ENCODE measurements at regions not wholly inside any gene's neighbourhood (a gene's known extent, or its start where the extent isn't known, plus 50 kb on each side); places are given as distances from the start of the nearest gene placed in this dataset.

DNA sequence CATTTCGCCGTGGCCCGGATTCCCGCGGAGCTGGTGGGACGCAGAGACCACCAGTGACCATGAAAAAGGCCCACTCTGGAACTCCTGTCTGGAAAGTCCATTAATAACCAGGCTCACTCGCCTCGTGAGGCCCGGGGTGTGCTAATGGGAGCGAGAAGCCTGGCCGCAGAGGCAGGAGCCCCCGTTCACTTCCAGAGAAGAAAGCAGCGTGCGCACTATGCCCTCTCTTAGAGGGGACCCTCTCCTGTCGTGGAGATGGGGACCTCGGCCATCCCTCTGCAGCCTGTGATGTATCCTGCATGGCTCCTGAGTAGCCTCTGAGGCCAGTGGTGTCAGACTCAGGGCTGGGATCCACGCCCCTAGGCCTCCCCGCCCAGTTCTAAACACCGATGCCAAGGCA, 134.1 kb upstream of the VRK1 start (continued):
- TF ChIP-seq STAT1 (IDR thresholded peaks at IDR 0.05; ENCODE audit: unreplicated experiment), result no peak
- TF ChIP-seq, protein P1, sequence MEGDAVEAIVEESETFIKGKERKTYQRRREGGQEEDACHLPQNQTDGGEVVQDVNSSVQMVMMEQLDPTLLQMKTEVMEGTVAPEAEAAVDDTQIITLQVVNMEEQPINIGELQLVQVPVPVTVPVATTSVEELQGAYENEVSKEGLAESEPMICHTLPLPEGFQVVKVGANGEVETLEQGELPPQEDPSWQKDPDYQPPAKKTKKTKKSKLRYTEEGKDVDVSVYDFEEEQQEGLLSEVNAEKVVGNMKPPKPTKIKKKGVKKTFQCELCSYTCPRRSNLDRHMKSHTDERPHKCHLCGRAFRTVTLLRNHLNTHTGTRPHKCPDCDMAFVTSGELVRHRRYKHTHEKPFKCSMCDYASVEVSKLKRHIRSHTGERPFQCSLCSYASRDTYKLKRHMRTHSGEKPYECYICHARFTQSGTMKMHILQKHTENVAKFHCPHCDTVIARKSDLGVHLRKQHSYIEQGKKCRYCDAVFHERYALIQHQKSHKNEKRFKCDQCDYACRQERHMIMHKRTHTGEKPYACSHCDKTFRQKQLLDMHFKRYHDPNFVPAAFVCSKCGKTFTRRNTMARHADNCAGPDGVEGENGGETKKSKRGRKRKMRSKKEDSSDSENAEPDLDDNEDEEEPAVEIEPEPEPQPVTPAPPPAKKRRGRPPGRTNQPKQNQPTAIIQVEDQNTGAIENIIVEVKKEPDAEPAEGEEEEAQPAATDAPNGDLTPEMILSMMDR (conservative IDR thresholded peaks at IDR 0.05; ENCODE audit: low read depth in 2 of 2), result no peak
- TF ChIP-seq, protein P2, sequence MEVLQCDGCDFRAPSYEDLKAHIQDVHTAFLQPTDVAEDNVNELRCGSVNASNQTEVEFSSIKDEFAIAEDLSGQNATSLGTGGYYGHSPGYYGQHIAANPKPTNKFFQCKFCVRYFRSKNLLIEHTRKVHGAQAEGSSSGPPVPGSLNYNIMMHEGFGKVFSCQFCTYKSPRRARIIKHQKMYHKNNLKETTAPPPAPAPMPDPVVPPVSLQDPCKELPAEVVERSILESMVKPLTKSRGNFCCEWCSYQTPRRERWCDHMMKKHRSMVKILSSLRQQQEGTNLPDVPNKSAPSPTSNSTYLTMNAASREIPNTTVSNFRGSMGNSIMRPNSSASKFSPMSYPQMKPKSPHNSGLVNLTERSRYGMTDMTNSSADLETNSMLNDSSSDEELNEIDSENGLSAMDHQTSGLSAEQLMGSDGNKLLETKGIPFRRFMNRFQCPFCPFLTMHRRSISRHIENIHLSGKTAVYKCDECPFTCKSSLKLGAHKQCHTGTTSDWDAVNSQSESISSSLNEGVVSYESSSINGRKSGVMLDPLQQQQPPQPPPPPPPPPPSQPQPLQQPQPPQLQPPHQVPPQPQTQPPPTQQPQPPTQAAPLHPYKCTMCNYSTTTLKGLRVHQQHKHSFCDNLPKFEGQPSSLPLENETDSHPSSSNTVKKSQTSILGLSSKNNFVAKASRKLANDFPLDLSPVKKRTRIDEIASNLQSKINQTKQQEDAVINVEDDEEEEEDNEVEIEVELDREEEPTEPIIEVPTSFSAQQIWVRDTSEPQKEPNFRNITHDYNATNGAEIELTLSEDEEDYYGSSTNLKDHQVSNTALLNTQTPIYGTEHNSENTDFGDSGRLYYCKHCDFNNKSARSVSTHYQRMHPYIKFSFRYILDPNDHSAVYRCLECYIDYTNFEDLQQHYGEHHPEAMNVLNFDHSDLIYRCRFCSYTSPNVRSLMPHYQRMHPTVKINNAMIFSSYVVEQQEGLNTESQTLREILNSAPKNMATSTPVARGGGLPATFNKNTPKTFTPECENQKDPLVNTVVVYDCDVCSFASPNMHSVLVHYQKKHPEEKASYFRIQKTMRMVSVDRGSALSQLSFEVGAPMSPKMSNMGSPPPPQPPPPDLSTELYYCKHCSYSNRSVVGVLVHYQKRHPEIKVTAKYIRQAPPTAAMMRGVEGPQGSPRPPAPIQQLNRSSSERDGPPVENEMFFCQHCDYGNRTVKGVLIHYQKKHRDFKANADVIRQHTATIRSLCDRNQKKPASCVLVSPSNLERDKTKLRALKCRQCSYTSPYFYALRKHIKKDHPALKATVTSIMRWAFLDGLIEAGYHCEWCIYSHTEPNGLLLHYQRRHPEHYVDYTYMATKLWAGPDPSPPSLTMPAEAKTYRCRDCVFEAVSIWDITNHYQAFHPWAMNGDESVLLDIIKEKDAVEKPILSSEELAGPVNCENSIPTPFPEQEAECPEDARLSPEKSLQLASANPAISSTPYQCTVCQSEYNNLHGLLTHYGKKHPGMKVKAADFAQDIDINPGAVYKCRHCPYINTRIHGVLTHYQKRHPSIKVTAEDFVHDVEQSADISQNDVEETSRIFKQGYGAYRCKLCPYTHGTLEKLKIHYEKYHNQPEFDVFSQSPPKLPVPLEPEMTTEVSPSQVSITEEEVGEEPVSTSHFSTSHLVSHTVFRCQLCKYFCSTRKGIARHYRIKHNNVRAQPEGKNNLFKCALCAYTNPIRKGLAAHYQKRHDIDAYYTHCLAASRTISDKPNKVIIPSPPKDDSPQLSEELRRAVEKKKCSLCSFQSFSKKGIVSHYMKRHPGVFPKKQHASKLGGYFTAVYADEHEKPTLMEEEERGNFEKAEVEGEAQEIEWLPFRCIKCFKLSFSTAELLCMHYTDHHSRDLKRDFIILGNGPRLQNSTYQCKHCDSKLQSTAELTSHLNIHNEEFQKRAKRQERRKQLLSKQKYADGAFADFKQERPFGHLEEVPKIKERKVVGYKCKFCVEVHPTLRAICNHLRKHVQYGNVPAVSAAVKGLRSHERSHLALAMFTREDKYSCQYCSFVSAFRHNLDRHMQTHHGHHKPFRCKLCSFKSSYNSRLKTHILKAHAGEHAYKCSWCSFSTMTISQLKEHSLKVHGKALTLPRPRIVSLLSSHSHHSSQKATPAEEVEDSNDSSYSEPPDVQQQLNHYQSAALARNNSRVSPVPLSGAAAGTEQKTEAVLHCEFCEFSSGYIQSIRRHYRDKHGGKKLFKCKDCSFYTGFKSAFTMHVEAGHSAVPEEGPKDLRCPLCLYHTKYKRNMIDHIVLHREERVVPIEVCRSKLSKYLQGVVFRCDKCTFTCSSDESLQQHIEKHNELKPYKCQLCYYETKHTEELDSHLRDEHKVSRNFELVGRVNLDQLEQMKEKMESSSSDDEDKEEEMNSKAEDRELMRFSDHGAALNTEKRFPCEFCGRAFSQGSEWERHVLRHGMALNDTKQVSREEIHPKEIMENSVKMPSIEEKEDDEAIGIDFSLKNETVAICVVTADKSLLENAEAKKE (CRISPR knock-in tag; IDR thresholded peaks at IDR 0.05), result no peak
- no peak for TF ChIP-seq POLR2AphosphoS5 (IDR thresholded peaks at IDR 0.05; ENCODE audit: low read depth)

DNA sequence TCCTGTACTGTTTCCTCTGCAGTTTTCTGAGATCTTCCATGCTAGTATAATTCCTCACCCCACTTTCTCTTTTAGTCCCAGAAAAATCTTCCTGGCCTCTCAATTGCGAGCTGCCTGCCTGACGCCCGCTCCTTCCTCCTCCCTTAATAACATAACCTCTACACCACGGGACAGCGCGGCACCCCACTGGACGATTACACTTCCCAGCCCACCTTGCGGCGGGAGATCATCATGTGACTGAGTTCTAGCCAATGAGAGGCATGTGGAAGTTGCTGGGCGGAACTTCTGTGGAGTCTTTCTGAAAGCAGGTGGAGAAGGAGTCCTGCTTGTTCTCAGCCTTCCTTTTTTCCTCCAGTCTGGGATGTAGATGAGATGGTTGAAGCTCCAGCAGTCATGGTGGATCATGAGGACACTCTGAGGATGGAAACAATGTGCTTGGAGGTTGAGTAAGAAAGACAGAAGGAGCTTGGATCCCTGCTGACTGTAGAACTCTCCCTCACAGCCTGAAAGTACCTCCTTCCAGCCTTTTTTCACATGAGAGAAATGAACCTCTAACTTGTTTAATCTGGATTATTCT, 133.6 kb upstream of the VRK1 start:
- Mint-ChIP-seq H3K27me3 (ENCODE audit: insufficient read depth, low read depth, poor library complexity) (peaks cover 4% of the 10 kb centered on the region), H3K4me3 (no peak overlapping the region), H3K36me3 (ENCODE audit: low read depth) (peaks cover 3% of the 10 kb centered on the region), H3K4me1 (peaks cover 11% of the 10 kb centered on the region), H3K27ac (no peak overlapping the region), H3K9me3 (peaks cover 12% of the 10 kb centered on the region; the same call in 2 of the 3 replicates)
- H3K4me3 ChIP-seq, result no peak overlapping the region
- H4K20me1 ChIP-seq (replicated peaks; ENCODE audit: insufficient read depth), result no peaks in the 10 kb centered on the region
- H3K4me2 ChIP-seq, result no peak overlapping the region
- ATAC-seq (no peak), DNase-seq (ENCODE audit: low spot score) (no peak)
- no peak overlapping the region for H3K27ac ChIP-seq (ENCODE audit: low read depth)
- H3K79me2 ChIP-seq (replicated peaks; ENCODE audit: insufficient read depth), result no peaks in the 10 kb centered on the region
- no peaks in the 10 kb centered on the region for H3K4me1 ChIP-seq (ENCODE audit: insufficient read depth)
- no peaks in the 10 kb centered on the region for H3F3A ChIP-seq (replicated peaks; ENCODE audit: low read depth)
- H3K36me3 ChIP-seq (ENCODE audit: insufficient read depth), result no peaks in the 10 kb centered on the region
- H3K27me3 ChIP-seq (ENCODE audit: insufficient read depth), result no peaks in the 10 kb centered on the region
- H2AFZ ChIP-seq, result 0 out of 2 replicates have a peak overlapping the region, but pooled peaks have one; percentile 32
- H3K9me2 ChIP-seq (ENCODE audit: insufficient read depth), result no peaks in the 10 kb centered on the region
- TF ChIP-seq NANOG (IDR thresholded peaks at IDR 0.05; ENCODE audit: borderline replicate concordance) (no peak), EZH2 (IDR thresholded peaks at IDR 0.05; ENCODE audit: low read depth, unreplicated experiment) (no peak), ZNF114 (CRISPR knock-in tag; IDR thresholded peaks at IDR 0.05) (no peak), STAT1 (IDR thresholded peaks at IDR 0.05; ENCODE audit: unreplicated experiment) (no peak)
- TF ChIP-seq, protein P2 (CRISPR knock-in tag; IDR thresholded peaks at IDR 0.05), result no peak

Measured in GM23338 (cell line).